Fibroblast of the aortic adventitia (primary cell): ENCODE measurements at regions not wholly inside any gene's neighbourhood (a gene's known extent, or its start where the extent isn't known, plus 50 kb on each side); places are given as distances from the start of the nearest gene placed in this dataset.

ENCODE experiments used
- DNase-seq: peaks from one replicate; pipeline ENCODE4 v3.0.0-alpha.2; 2010; ENCODE audit warnings: low read depth
- H3K4me3 ChIP-seq: 2 replicates; pipeline ENCODE4 v1.5.1; 2011; ENCODE audit warnings: low read depth, mild to moderate bottlenecking, control low read depth, low read length, moderate library complexity
- TF ChIP-seq, protein P1 (sequence below): IDR thresholded peaks from 2 replicates; pipeline ENCODE4 v1.5.1; 2011; ENCODE audit warnings: mild to moderate bottlenecking, low read length, control low read depth, inconsistent platforms; ENCODE audit not compliant: insufficient read depth

DNA sequence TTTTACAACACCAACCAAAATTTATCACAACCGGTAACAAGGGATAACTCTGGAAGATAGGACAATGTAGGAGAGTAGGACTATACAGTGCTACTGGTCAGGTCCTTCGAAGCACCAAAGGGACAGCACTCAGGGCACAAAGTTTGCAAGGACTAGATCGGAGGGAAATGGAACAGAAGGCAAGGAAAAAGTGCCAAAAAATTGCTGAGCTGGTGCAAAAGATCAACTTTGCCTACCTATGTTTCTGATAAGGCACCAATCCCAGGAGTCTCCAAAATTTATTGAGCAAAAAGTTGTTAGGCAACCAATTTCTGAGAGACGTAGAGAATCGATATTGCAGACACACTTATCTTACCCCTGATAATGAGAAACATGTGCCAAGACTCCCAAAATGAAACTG, 160.0 kb upstream of the PLEKHA5 start:
- H3K4me3 ChIP-seq, result no peak overlapping the region
- DNase-seq, result no peak
- TF ChIP-seq, protein P1, sequence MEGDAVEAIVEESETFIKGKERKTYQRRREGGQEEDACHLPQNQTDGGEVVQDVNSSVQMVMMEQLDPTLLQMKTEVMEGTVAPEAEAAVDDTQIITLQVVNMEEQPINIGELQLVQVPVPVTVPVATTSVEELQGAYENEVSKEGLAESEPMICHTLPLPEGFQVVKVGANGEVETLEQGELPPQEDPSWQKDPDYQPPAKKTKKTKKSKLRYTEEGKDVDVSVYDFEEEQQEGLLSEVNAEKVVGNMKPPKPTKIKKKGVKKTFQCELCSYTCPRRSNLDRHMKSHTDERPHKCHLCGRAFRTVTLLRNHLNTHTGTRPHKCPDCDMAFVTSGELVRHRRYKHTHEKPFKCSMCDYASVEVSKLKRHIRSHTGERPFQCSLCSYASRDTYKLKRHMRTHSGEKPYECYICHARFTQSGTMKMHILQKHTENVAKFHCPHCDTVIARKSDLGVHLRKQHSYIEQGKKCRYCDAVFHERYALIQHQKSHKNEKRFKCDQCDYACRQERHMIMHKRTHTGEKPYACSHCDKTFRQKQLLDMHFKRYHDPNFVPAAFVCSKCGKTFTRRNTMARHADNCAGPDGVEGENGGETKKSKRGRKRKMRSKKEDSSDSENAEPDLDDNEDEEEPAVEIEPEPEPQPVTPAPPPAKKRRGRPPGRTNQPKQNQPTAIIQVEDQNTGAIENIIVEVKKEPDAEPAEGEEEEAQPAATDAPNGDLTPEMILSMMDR, result no peak

DNA sequence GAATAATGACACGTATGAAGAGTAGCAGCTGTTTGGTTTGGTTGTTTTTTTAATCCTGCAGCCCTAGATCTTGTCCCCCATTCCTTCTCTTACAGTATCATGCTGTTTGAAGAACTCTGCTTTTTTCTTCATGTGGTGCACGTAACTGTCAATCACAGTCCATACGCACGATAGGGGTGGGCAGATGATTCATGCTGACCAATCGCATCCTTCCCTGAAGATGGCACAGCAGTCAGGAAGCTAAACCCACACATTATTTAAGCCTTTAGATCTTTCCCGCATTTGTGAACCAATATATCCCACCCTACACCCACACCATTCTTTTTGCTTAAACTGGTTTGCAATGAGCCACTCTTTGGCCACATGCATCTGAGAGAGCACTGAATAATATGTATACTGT, 158.9 kb upstream of the PLEKHA5 start:
- H3K4me3 ChIP-seq, result no peak overlapping the region
- DNase-seq, result no peak
- TF ChIP-seq, protein P1, result no peak

DNA sequence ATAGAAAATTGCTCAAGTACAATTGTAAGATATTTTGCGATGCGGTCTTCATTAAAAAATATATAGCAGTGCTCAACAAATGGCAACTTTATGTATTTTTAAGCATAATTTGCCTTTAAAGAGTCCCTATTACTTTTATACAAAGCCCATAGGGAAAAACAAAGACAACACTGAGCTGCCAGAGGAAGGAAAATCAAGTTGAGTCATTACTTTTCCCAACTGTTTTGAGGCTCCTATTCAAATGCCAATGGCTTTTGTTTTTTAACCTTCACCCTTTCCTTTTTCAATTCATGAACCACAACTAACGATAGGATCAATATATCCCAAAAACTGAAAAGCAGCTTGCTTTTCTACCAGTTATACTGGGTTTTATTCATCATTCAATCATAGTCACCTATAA, 157.6 kb upstream of the PLEKHA5 start:
- no peak overlapping the region for H3K4me3 ChIP-seq
- no peak for DNase-seq
- TF ChIP-seq, protein P1, result no peak

DNA sequence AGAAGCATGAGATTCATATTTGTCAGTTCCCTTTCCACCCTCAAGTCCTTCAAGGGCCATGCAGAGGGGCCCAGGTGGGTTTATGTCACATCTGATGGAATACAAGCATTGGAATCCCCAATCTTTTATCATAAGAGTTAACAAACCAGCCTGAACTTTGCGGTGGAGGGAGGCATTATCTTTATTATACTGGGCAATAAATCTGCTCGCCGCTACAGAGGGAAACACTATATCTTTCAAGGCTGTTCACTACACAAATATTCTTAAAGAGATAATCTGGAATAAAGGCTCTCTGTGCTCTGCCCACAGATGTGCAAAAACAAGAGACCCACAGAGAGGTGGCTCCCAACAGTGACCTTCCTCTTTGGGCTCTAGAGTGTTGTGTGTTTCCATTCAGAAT, 153.6 kb upstream of the PLEKHA5 start:
- H3K4me3 ChIP-seq, result no peak overlapping the region
- DNase-seq, result no peak
- TF ChIP-seq, protein P1, result no peak

DNA sequence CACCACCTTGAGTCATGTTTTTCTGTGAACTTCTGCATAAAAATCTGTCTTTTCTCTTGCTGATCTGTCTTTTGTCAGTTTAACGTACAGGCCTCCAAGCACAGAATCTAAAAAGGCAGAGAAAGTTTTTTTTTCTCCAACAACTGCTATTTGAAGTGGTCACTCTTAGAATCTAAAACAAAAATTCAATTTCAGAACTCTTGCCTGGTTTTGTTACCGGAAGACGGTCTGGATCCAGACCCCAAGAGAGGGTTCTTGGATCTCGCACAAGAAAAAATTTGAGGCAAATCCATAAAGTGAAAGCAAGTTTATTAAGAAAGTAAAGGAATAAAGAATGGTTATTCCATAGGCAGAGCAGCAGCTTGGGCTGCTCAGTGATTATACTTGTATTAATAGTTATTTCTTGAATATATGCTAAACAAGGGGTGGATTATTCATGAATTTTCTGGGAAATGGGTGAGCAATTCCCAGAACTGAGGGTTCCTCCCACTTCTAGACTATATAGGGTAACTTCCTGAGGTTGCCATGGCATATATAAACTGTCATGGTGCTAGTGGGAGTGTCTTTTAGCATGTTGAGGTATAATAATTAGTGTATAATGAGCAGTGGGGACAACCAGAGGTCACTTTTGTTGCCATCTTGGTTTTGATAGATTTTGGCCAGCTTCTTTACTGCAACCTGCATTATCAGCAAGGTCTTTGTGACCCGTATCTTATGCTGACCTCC, 150.0 kb upstream of the PLEKHA5 start:
- TF ChIP-seq, protein P1, result no peak
- no peak overlapping the region for H3K4me3 ChIP-seq
- DNase-seq, result peak; percentile 22

DNA sequence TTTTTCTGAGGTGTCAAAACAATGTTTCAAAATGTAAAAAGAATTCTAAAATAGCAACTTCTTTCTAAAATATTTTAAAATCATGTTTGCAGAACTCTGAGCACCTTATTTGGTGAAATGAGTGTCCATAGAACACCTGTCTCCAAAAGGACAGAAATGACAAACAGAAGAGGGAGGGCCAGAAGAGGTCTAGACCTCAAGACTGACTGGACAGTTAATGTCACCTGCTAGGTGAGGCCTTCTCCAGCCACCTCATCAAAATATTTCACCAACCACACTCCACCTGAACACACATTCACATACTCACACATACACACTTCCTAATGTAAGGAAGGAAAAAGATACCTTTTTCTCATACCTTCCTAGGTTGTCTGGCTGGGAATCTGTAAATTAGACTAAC, 147.8 kb upstream of the PLEKHA5 start:
- no peak overlapping the region for H3K4me3 ChIP-seq
- TF ChIP-seq, protein P1, result no peak
- DNase-seq, result no peak

DNA sequence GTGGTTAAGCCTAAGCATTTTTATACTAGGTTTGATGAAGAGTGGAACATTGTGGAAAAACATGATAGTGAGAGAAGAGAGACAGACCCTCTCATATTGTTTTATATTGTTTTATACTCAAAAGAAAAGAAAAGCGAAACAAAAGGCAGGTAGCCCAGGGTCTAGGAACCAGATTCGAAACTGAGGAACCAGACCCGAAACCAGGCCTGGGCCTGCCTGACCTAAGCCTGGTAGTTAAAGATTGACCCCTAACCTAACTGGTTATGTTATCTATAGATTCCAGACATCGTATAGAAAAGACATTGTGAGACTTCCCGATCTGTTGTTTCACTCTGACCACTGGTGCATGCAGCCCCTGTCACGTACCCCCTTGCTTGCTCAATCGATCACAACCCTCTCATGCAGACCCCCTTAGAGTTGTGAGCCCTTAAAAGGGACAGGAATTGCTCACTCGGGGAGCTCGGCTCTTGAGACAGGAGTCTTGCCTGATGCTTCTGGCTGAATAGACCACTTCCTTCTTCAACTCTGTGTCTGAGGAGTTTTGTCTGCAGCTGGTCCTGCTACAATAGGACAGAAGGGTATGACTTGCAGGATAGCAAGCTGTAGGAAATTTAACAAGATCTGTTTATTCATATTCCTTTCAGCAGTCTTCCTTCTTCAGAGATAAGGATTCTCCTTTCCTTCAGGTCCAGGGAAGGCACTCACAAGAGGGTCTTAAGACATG, 147.1 kb upstream of the PLEKHA5 start:
- TF ChIP-seq, protein P1, result no peak
- no peak overlapping the region for H3K4me3 ChIP-seq
- no peak for DNase-seq
